Right lobe of liver (tissue), 6 donors: ENCODE measurements at regions not wholly inside any gene's neighbourhood (a gene's known extent, or its start where the extent isn't known, plus 50 kb on each side); places are given as distances from the start of the nearest gene placed in this dataset.

Source experiments
- ATAC-seq, 4 donors: fragments of 200-7000 bp; cut with Tn5 transposase; one replicate each; pipeline ENCODE4 v1.9.1; 2020; ENCODE audit warnings: mild to moderate bottlenecking in 4 of 4, moderate library complexity in 4 of 4
- DNase-seq, 3 donors: peaks; one replicate each; pipeline ENCODE4 v3.0.0-alpha.2; 2020
- H3K27ac ChIP-seq, 3 donors: fragments of 200-600 bp; one replicate each; pipeline ENCODE4 v1.8.0; 2022
- H3K27me3 ChIP-seq, 2 donors: fragments of 200-600 bp; one replicate each; pipeline ENCODE4 v1.8.0; 2022
- H3K36me3 ChIP-seq, 4 donors: fragments of 200-600 bp; sonication (generic) in 1 of 4; one replicate each; pipeline versions ENCODE4 v1.5.1 to v1.8.0; 2017 to 2022; ENCODE audit warnings: control low read depth in 1 of 4
- H3K4me1 ChIP-seq, 4 donors: fragments of 200-600 bp; sonication (generic) in 1 of 4; one replicate each; pipeline versions ENCODE4 v1.5.1 to v1.8.0; 2017 to 2022; ENCODE audit warnings: control low read depth in 1 of 4
- H3K4me3 ChIP-seq, 3 donors: fragments of 200-600 bp; one replicate each; pipeline ENCODE4 v1.8.0; 2022
- H3K9me3 ChIP-seq, 4 donors: fragments of 200-600 bp; sonication (generic) in 1 of 4; one replicate each; pipeline versions ENCODE4 v1.5.1 to v1.8.0; 2017 to 2022; ENCODE audit warnings: control low read depth in 1 of 4
- CTCF ChIP-seq, 4 donors: fragments of 200-600 bp in 3 of 4; fragments of 450-650 bp in 1 of 4; IDR thresholded peaks; one replicate each; pipeline versions ENCODE4 v1.5.1 to v1.8.0; 2016 to 2022; ENCODE audit warnings: antibody characterized with exemption in 4 of 4, mild to moderate bottlenecking in 2 of 4
- POLR2A ChIP-seq: fragments of 450-650 bp; IDR thresholded peaks from one replicate; pipeline ENCODE4 v1.6.1; 2017; ENCODE audit warnings: antibody characterized with exemption, mild to moderate bottlenecking
- WGBS: methylation state at CpG from one replicate; pipeline ENCODE4 v1.1.6; 2018; ENCODE audit warnings: low coverage, low lambda C conversion rate; ENCODE audit not compliant: insufficient coverage; ENCODE audit errors: missing lambda C conversion rate; 5-methylcytosine and 5-hydroxymethylcytosine counted together
- intact Hi-C, 2 donors: fragments of 100-400 bp; cut with DNase I; formaldehyde crosslinking; loops; one replicate each; pipeline versions ENCODE4 v1.11.2 to v1.14.1; 2022
- donor health status: DM: no; HTN: yes; CAD: no.
- donor health status: DM: no; HTN: no; CAD: no.
- donor health status: DM: no; HTN: no; CAD: no.
- donor health status: DM: no; HTN: yes; CAD: no.
- donor health status: DM: no; HTN: yes; CAD: no.

- Histone ChIP-seq H3K4me1 (no peaks in the 10 kb centered on the region), H3K27me3 (no peaks in the 10 kb centered on the region), H3K36me3 (no peaks in the 10 kb centered on the region), H3K4me3 (no peak overlapping the region), H3K9me3 (no peaks in the 10 kb centered on the region), H3K27ac (no peak overlapping the region)
- 50% methylated on average over 1 of the region's 1 CpG for WGBS
- intact Hi-C loops: no loop called here
- DNase-seq: no peak
- TF ChIP-seq CTCF (IDR thresholded peaks at IDR 0.05) (no peak), POLR2A (no peak)
- no peak for ATAC-seq
Observed at GRCh38 chr3:8266730-8267131, 234.9 kb upstream of the LMCD1 start.

- intact Hi-C loops: no loop called here
- 95% methylated on average over 5 of the region's 5 CpGs for WGBS
- H3K27me3 ChIP-seq: no peaks in the 10 kb centered on the region
- no peaks in the 10 kb centered on the region for H3K9me3 ChIP-seq
- no peak overlapping the region for H3K27ac ChIP-seq
- no peak overlapping the region for H3K4me3 ChIP-seq
- TF ChIP-seq CTCF (IDR thresholded peaks at IDR 0.05): no peak
- no peak for TF ChIP-seq POLR2A
- no peaks in the 10 kb centered on the region for H3K36me3 ChIP-seq
- DNase-seq: no peak
- no peaks in the 10 kb centered on the region for H3K4me1 ChIP-seq
- no peak for ATAC-seq
Observed at GRCh38 chr3:8273479-8273878, 228.1 kb upstream of the LMCD1 start.

GRCh38 chr3:8276056-8276455 is 225.6 kb upstream of the LMCD1 start:
- intact Hi-C loops: no loop called here
- whole genome bisulfite sequencing: 83% methylated on average over 3 of the region's 3 CpGs
- Histone ChIP-seq H3K36me3 (no peaks in the 10 kb centered on the region), H3K27me3 (no peaks in the 10 kb centered on the region), H3K4me3 (no peak overlapping the region), H3K27ac (no peak overlapping the region), H3K9me3 (no peaks in the 10 kb centered on the region), H3K4me1 (no peaks in the 10 kb centered on the region)
- ATAC-seq: no peak
- TF ChIP-seq CTCF (IDR thresholded peaks at IDR 0.05) (no peak), POLR2A (no peak)
- no peak for DNase-seq

GRCh38 chr3:8276506-8276905 is 225.1 kb upstream of the LMCD1 start:
- WGBS: 91% methylated on average over 2 of the region's 2 CpGs
- intact Hi-C loops: no loop called here
- H3K9me3 ChIP-seq: no peaks in the 10 kb centered on the region
- no peaks in the 10 kb centered on the region for H3K4me1 ChIP-seq
- DNase-seq (no peak), ATAC-seq (no peak)
- H3K27ac ChIP-seq: no peak overlapping the region
- H3K36me3 ChIP-seq: no peaks in the 10 kb centered on the region
- H3K27me3 ChIP-seq: no peaks in the 10 kb centered on the region
- TF ChIP-seq POLR2A: no peak
- TF ChIP-seq CTCF (IDR thresholded peaks at IDR 0.05): no peak
- no peak overlapping the region for H3K4me3 ChIP-seq

GRCh38 chr3:8278448-8278847 is 223.2 kb upstream of the LMCD1 start:
- 87% methylated on average over 5 of the region's 7 CpGs for WGBS
- Histone ChIP-seq H3K27me3 (no peaks in the 10 kb centered on the region), H3K36me3 (no peaks in the 10 kb centered on the region), H3K4me3 (no peak overlapping the region), H3K27ac (no peak overlapping the region), H3K4me1 (no peaks in the 10 kb centered on the region), H3K9me3 (no peaks in the 10 kb centered on the region)
- no peak for ATAC-seq
- intact Hi-C loops: no loop called here
- DNase-seq: no peak
- no peak for TF ChIP-seq POLR2A
- no peak for TF ChIP-seq CTCF (IDR thresholded peaks at IDR 0.05)
